BLaER1 treated with 17β-estradiol and CSF1 and Interleukin-3, amounts not matched to agents 10 nM and 100 nM (cell line): ENCODE measurements at regions not wholly inside any gene's neighbourhood (a gene's known extent, or its start where the extent isn't known, plus 50 kb on each side); places are given as distances from the start of the nearest gene placed in this dataset.

ENCODE experiments used
- H3K27ac ChIP-seq, 11 experiments: shearing (Covaris generic); formaldehyde crosslinking; 2 replicates each; pipeline ENCODE4 v1.8.1; 2022
- H3K27me3 ChIP-seq, 11 experiments: shearing (Covaris generic); formaldehyde crosslinking; 2 replicates each; pipeline ENCODE4 v1.8.1; 2022
- H3K36me3 ChIP-seq, 11 experiments: shearing (Covaris generic); formaldehyde crosslinking; 2 replicates each; pipeline ENCODE4 v1.8.1; 2022
- H3K4me1 ChIP-seq, 10 experiments: shearing (Covaris generic); formaldehyde crosslinking; 2 replicates each; pipeline ENCODE4 v1.8.1; 2022
- H3K4me2 ChIP-seq, 11 experiments: shearing (Covaris generic); formaldehyde crosslinking; 2 replicates each; pipeline ENCODE4 v1.8.1; 2022
- H3K4me3 ChIP-seq, 10 experiments: shearing (Covaris generic); formaldehyde crosslinking; 2 replicates each; pipeline ENCODE4 v1.8.1; 2022
- H3K9ac ChIP-seq, 11 experiments: shearing (Covaris generic); formaldehyde crosslinking; 2 replicates each; pipeline ENCODE4 v1.8.1; 2022
- H3K9me3 ChIP-seq, 11 experiments: shearing (Covaris generic); formaldehyde crosslinking; replicated peaks in 1 of 11; 2 replicates each; pipeline ENCODE4 v1.8.1; 2022
- H4K20me1 ChIP-seq, 11 experiments: shearing (Covaris generic); formaldehyde crosslinking; 2 replicates each; pipeline ENCODE4 v1.8.1; 2022
- Cebpa-rat ChIP-seq, 11 experiments: shearing (Covaris generic); IDR thresholded peaks; 2 replicates each; pipeline ENCODE4 v1.8.1; 2022

DNA sequence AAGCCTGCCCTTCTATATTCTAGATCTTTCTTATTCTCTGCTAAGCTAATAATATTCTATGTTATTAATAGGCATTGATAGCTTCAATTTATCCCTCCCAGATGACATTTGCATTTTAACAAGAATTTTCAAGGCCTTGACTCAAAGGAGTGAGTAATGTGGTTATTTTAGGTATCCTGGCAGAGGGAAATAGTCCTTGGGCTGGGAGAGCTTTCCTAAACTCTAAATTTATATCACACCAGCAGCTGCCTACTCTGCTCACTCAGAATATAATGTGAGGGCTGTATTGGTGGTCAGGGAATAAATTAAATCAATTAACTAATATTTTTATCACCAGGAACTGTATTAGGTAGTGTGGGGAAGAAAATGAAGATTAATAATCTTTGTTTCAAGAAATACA lies 74.8 kb upstream of the ADAM23 start:
- H3K27ac ChIP-seq: peak overlapping the region in 3 of 11 experiments; percentile 16 to 59 (median 50); a peak in 5 of 22 replicates
- H4K20me1 ChIP-seq: no peaks in the 10 kb centered on the region

DNA sequence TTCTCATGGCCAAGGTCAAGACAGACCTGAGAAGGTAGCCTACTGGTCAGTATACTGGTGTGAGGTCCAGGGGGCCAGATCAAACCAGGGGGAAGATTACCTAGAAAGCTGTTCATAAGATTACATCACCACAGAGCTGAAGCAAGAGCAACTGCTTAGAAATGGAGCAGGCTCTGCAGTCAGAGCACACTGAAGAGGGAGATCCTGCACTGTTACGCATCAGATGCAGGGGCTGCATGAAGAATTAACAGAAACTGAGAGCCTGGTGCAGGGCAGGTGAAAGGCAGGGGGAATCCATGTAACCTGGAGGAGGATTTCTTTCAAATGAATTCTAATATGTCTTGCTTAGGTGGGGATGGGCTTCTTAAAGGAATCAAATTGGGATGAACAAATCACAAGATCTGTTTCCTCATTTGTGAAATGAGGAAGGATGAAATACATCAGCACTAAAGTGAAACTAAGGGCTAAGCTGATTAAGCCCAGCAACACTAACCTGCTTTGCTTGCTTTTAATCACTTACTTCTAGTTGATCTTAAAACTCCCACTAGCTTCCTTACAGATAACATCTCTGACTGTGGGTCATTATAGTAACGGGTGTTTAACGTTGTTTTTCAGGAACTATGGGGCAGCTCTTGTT lies 74.3 kb upstream of the ADAM23 start:
- TF ChIP-seq Cebpa-rat (IDR thresholded peaks at IDR 0.05): no peak
- Histone ChIP-seq H3K4me3 (no peak overlapping the region), H3K4me2 (peak overlapping the region in 4 of 11 experiments; percentile 49 to 85 (median 68); a peak in 8 of 22 replicates), H3K36me3 (no peaks in the 10 kb centered on the region), H4K20me1 (no peaks in the 10 kb centered on the region), H3K9ac (no peak overlapping the region; a peak in 1 of 22 replicates), H3K4me1 (peaks cover 0 to 24% (median 0%) of the 10 kb centered on the region in 10 experiments; a peak in 7 of 20 replicates), H3K27me3 (no peaks in the 10 kb centered on the region), H3K9me3 (peaks cover 3 to 18% (median 11%) of the 10 kb centered on the region in 11 experiments; a peak in 16 of 22 replicates), H3K27ac (peak overlapping the region in 5 of 11 experiments; percentile 8 to 59 (median 16); a peak in 6 of 22 replicates)

More for the DNA sequence above, 74.8 kb upstream of the ADAM23 start:
- Histone ChIP-seq H3K27me3 (no peaks in the 10 kb centered on the region), H3K4me2 (peak overlapping the region in 3 of 11 experiments; percentile 59 to 85 (median 78); a peak in 5 of 22 replicates), H3K36me3 (no peaks in the 10 kb centered on the region), H3K4me1 (peaks cover 0 to 24% (median 0%) of the 10 kb centered on the region in 10 experiments; a peak in 7 of 20 replicates), H3K9me3 (peaks cover 3 to 17% (median 11%) of the 10 kb centered on the region in 11 experiments; a peak in 16 of 22 replicates), H3K4me3 (no peak overlapping the region), H3K9ac (no peak overlapping the region)
- TF ChIP-seq Cebpa-rat (IDR thresholded peaks at IDR 0.05): no peak

DNA sequence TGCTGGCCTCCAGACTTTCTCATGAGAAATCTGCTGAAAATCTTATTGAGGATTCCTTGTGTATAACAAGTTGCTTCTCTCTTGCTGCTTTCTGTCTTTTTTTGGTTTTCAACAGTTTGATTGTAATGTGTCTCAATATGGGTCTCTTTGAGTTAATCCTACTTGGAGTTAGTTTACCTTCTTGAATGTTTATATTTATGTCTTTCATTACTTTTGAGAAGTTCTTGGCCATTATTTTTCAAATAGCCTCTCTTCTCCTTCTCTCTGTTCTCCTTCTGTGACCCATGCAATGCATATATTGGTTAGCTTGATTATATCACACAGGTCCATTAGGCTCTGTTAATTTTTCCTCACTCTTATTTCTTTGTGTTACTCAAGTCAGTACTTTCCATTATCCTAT lies 67.4 kb upstream of the ADAM23 start:
- Histone ChIP-seq H3K4me1 (peaks cover 0 to 10% (median 0%) of the 10 kb centered on the region in 10 experiments; a peak in 2 of 20 replicates), H3K4me2 (no peak overlapping the region), H4K20me1 (no peaks in the 10 kb centered on the region), H3K9me3 (peaks cover 21 to 36% (median 26%) of the 10 kb centered on the region in 11 experiments), H3K4me3 (no peak overlapping the region), H3K27ac (no peak overlapping the region), H3K36me3 (no peaks in the 10 kb centered on the region), H3K27me3 (no peaks in the 10 kb centered on the region), H3K9ac (no peak overlapping the region)
- no peak for TF ChIP-seq Cebpa-rat (IDR thresholded peaks at IDR 0.05)

DNA sequence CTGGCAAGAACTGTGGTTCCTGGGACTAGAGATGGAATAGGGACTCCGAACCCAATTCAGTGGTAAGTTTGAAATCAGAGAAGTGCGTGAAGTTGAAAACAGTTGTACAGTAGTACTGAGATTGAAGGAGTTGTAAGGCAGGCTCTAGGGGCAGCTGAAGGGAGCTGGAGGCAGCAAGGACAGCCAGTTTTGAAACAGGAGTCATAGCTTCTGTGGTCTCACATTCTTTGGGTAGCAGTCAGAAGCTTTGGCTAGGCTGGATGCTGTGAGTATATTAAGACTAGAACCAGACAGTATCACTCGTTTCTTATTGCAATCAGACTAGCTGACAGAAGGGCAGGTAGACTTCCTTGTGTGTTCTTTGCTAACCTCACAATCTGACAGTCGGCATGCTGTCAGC lies 64.5 kb upstream of the ADAM23 start:
- no peak for TF ChIP-seq Cebpa-rat (IDR thresholded peaks at IDR 0.05)
- no peaks in the 10 kb centered on the region for H3K27me3 ChIP-seq

DNA sequence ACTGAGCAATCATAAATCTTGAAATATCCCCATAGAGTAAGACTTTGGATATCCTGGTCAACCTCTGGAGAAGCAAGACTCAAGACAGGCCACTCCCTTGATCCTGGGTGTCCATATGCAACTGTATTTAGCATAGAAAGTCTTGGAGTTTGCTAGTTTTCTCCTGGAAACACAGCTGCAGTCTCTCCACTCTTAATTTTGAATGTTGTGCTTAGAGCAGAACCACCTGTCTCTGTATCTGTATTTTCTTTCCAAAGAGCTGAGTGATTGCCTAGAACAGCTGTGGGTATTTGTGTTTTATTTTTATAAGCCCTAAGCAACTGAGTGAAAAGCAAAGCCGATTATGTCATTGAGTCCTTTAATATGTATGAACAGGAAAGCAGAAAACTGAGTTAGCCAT lies 64.1 kb upstream of the ADAM23 start:
- H4K20me1 ChIP-seq: no peaks in the 10 kb centered on the region
- H3K27me3 ChIP-seq: no peaks in the 10 kb centered on the region
- no peak overlapping the region for H3K4me3 ChIP-seq
- H3K4me1 ChIP-seq: peaks cover 0 to 10% (median 0%) of the 10 kb centered on the region in 10 experiments; a peak in 2 of 20 replicates
- H3K36me3 ChIP-seq: no peaks in the 10 kb centered on the region; a peak in 1 of 22 replicates
- peaks cover 32 to 37% (median 35%) of the 10 kb centered on the region in 11 experiments for H3K9me3 ChIP-seq
- no peak overlapping the region for H3K27ac ChIP-seq
- TF ChIP-seq Cebpa-rat (IDR thresholded peaks at IDR 0.05): no peak
- H3K4me2 ChIP-seq: no peak overlapping the region
- no peak overlapping the region for H3K9ac ChIP-seq

More for the DNA sequence above, 64.5 kb upstream of the ADAM23 start:
- peaks cover 27 to 33% (median 31%) of the 10 kb centered on the region in 11 experiments for H3K9me3 ChIP-seq
- no peak overlapping the region for H3K4me3 ChIP-seq
- no peak overlapping the region for H3K27ac ChIP-seq
- H3K4me1 ChIP-seq: peaks cover 0 to 10% (median 0%) of the 10 kb centered on the region in 10 experiments; a peak in 2 of 20 replicates
- H3K4me2 ChIP-seq: no peak overlapping the region
- H3K9ac ChIP-seq: no peak overlapping the region
- H3K36me3 ChIP-seq: no peaks in the 10 kb centered on the region; a peak in 1 of 22 replicates
- H4K20me1 ChIP-seq: no peaks in the 10 kb centered on the region

DNA sequence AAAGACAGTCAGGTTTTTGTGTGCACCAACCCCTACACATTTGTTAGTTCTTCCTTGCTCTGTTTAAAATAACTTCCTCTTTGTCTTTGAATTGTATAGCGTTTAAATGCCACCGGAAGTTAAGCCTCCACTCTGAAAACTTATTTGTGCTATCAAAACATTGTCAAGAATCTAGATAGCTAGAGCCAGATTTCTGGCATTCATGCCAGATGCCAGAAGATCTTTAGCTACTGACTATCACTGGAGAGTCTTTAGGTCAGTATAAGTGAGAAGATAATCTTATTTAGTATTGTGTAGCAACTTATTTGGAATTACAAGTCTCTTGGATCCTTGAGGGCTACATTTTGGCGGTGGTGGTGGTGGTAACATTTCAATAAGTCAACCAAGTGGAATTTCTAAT lies 63.4 kb upstream of the ADAM23 start:
- Histone ChIP-seq H3K9me3 (peaks cover 35 to 43% (median 40%) of the 10 kb centered on the region in 11 experiments), H3K4me1 (peaks cover 0 to 10% (median 0%) of the 10 kb centered on the region in 10 experiments; a peak in 2 of 20 replicates), H3K27ac (no peak overlapping the region), H3K36me3 (no peaks in the 10 kb centered on the region; a peak in 1 of 22 replicates), H4K20me1 (no peaks in the 10 kb centered on the region), H3K4me3 (no peak overlapping the region), H3K4me2 (peak overlapping the region in 2 of 11 experiments; percentile 17 to 27; a peak in 1 of 22 replicates), H3K27me3 (no peaks in the 10 kb centered on the region), H3K9ac (no peak overlapping the region)
- no peak for TF ChIP-seq Cebpa-rat (IDR thresholded peaks at IDR 0.05)

DNA sequence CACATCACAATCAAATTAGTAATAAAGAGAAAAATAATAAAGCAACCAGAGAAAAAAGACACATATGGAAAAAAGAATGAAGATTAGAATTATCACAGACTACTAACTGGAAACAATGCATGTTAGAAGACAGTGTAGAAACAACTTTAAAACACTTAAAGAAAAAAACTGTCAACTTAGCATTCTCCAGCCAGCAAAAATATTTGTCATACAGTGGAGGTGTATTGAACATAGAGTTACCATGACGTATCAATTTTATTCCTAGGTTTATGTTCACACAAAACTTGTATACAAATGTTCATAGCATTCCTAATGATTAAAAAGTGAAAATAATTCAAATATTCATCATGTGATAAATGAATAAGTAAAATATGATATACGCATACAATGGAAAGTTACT lies 61.5 kb upstream of the ADAM23 start:
- Histone ChIP-seq H3K27ac (no peak overlapping the region), H3K36me3 (no peaks in the 10 kb centered on the region; a peak in 1 of 22 replicates), H3K4me1 (peaks cover 0 to 10% (median 0%) of the 10 kb centered on the region in 10 experiments; a peak in 2 of 20 replicates), H3K4me2 (no peak overlapping the region), H3K9ac (no peak overlapping the region), H3K4me3 (no peak overlapping the region), H4K20me1 (no peaks in the 10 kb centered on the region), H3K27me3 (no peaks in the 10 kb centered on the region), H3K9me3 (peaks cover 22 to 32% (median 28%) of the 10 kb centered on the region in 11 experiments; a peak in 21 of 22 replicates)
- TF ChIP-seq Cebpa-rat (IDR thresholded peaks at IDR 0.05): no peak

DNA sequence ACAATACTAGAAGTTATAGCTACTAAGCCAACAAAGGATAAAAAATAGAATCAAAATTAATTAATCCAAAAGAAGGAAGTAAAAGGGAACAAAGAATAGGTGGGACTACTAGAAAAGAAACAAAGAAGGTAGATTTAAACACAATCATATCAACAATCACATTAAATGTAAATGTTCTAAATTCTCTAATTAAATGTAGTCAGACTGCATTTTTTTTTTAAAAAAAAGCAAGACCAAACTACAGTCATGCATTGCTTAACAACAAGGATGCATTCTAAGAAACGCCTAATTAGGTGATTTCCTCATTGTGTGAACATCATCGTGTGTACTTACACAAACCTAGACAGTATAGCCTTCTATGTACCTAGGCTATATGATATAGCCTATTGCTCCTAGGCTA lies 59.7 kb upstream of the ADAM23 start:
- Histone ChIP-seq H3K4me1 (peaks cover 0 to 10% (median 0%) of the 10 kb centered on the region in 10 experiments; a peak in 2 of 20 replicates), H3K9me3 (peaks cover 18 to 32% (median 25%) of the 10 kb centered on the region in 11 experiments; a peak in 21 of 22 replicates), H3K4me2 (no peak overlapping the region), H3K27ac (no peak overlapping the region), H4K20me1 (no peaks in the 10 kb centered on the region), H3K36me3 (no peaks in the 10 kb centered on the region; a peak in 1 of 22 replicates), H3K4me3 (no peak overlapping the region), H3K9ac (no peak overlapping the region), H3K27me3 (no peaks in the 10 kb centered on the region)
- TF ChIP-seq Cebpa-rat (IDR thresholded peaks at IDR 0.05): no peak

DNA sequence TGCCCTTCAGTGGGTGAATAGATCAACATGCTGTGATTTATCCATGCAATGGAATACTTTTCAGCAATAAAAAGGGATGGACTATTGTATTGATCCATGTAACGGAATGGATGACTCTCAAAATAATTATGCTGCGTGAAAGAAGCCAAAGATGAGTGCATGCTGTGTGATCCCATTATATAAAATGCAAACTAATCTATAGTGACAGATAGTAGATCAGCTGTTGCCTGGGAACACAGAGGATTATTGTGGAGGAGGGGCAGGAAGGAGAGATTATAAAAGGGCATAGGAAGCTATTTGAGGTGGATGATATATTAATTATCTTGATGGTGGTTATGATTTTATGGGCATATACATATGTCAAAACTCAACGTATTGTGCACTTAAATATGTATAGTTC lies 55.5 kb upstream of the ADAM23 start:
- Histone ChIP-seq H3K4me3 (no peak overlapping the region), H4K20me1 (no peaks in the 10 kb centered on the region), H3K27me3 (no peaks in the 10 kb centered on the region), H3K36me3 (no peaks in the 10 kb centered on the region; a peak in 1 of 22 replicates), H3K9ac (no peak overlapping the region), H3K9me3 (peaks cover 15 to 25% (median 21%) of the 10 kb centered on the region in 11 experiments; a peak in 21 of 22 replicates), H3K27ac (no peak overlapping the region), H3K4me2 (no peak overlapping the region), H3K4me1 (no peaks in the 10 kb centered on the region)
- TF ChIP-seq Cebpa-rat (IDR thresholded peaks at IDR 0.05): no peak
